SK-N-SH treated with all-trans-retinoic acid at 6 μM for 48 hours (cell line): ENCODE measurements at regions not wholly inside any gene's neighbourhood (a gene's known extent, or its start where the extent isn't known, plus 50 kb on each side); places are given as distances from the start of the nearest gene placed in this dataset.

Experiments
- ATAC-seq: fragments of 200-7000 bp; cut with Tn5 transposase; 3 replicates; pipeline ENCODE4 v1.9.1; 2020; ENCODE audit warnings: mild to moderate bottlenecking, moderate library complexity
- ARNTL ChIP-seq: fragments of 450-650 bp; formaldehyde crosslinking; IDR thresholded peaks from 2 replicates; pipeline ENCODE4 v1.5.0; 2020; ENCODE audit warnings: low read depth, mild to moderate bottlenecking, moderate library complexity, borderline replicate concordance
- BACH2 ChIP-seq: fragments of 250-450 bp; sonication (Bioruptor Pico); IDR thresholded peaks from 2 replicates; pipeline ENCODE4 v1.9.0; 2021; ENCODE audit warnings: mild to moderate bottlenecking, borderline replicate concordance
- CSDC2 ChIP-seq: fragments of 250-450 bp; sonication (Bioruptor Pico); IDR thresholded peaks from 2 replicates; pipeline ENCODE4 v1.5.0; 2020; ENCODE audit warnings: mild to moderate bottlenecking, moderate library complexity
- CSRNP3 ChIP-seq: fragments of 250-450 bp; sonication (Bioruptor Pico); IDR thresholded peaks from 2 replicates; pipeline ENCODE4 v1.5.1; 2021; ENCODE audit warnings: mild to moderate bottlenecking, moderate library complexity
- ESRRG ChIP-seq: fragments of 250-450 bp; sonication (Bioruptor Pico); IDR thresholded peaks from 2 replicates; pipeline ENCODE4 v1.6.1; 2021; ENCODE audit warnings: mild to moderate bottlenecking
- GLIS3 ChIP-seq: fragments of 250-450 bp; sonication (Bioruptor Pico); IDR thresholded peaks from 2 replicates; pipeline ENCODE4 v1.5.0; 2020; ENCODE audit warnings: mild to moderate bottlenecking, moderate library complexity
- ISL1 ChIP-seq: fragments of 250-450 bp; sonication (Bioruptor Pico); IDR thresholded peaks from 2 replicates; pipeline ENCODE4 v2.1.2; 2022; ENCODE audit warnings: mild to moderate bottlenecking, moderate library complexity
- PPARA ChIP-seq: fragments of 250-450 bp; sonication (Bioruptor Pico); IDR thresholded peaks from 2 replicates; pipeline ENCODE4 v1.5.0; 2020; ENCODE audit warnings: mild to moderate bottlenecking, borderline replicate concordance
- RARB ChIP-seq: fragments of 250-450 bp; sonication (Bioruptor Pico); IDR thresholded peaks from 2 replicates; pipeline ENCODE4 v1.8.0; 2021; ENCODE audit warnings: mild to moderate bottlenecking, moderate library complexity
- TCF4 ChIP-seq: fragments of 250-450 bp; sonication (Bioruptor Pico); IDR thresholded peaks from 2 replicates; pipeline ENCODE4 v1.8.0; 2021; ENCODE audit warnings: mild to moderate bottlenecking, moderate library complexity, borderline replicate concordance
- TOX ChIP-seq: fragments of 250-450 bp; sonication (Bioruptor Pico); IDR thresholded peaks from 2 replicates; pipeline ENCODE4 v1.8.0; 2021; ENCODE audit warnings: mild to moderate bottlenecking, moderate library complexity, borderline replicate concordance
- ZC3H10 ChIP-seq: fragments of 250-450 bp; sonication (Bioruptor Pico); IDR thresholded peaks from 2 replicates; pipeline ENCODE4 v1.5.1; 2021; ENCODE audit warnings: mild to moderate bottlenecking, moderate library complexity
- ZFP3 ChIP-seq: fragments of 250-450 bp; sonication (Bioruptor Pico); IDR thresholded peaks from 2 replicates; pipeline ENCODE4 v1.5.0; 2020; ENCODE audit warnings: mild to moderate bottlenecking, moderate library complexity
- ZFP30 ChIP-seq: fragments of 450-650 bp; formaldehyde crosslinking; IDR thresholded peaks from 2 replicates; pipeline ENCODE4 v1.5.0; 2022; ENCODE audit warnings: mild to moderate bottlenecking, moderate library complexity
- ZNF565 ChIP-seq: fragments of 450-650 bp; formaldehyde crosslinking; conservative IDR thresholded peaks from 2 replicates; pipeline ENCODE4 v1.5.0; 2020; ENCODE audit warnings: low read depth, mild to moderate bottlenecking, moderate library complexity
- ZNF70 ChIP-seq: fragments of 450-650 bp; formaldehyde crosslinking; IDR thresholded peaks from 2 replicates; pipeline ENCODE4 v1.5.0; 2020; ENCODE audit warnings: mild to moderate bottlenecking, moderate library complexity
- ZNF8 ChIP-seq: fragments of 450-650 bp; formaldehyde crosslinking; IDR thresholded peaks from 2 replicates; pipeline ENCODE4 v1.5.0; 2020; ENCODE audit warnings: mild to moderate bottlenecking, moderate library complexity
- TF ChIP-seq, protein P1 (sequence below): fragments of 250-450 bp; sonication (Bioruptor Pico); IDR thresholded peaks from 2 replicates; pipeline ENCODE4 v1.5.1; 2020; ENCODE audit warnings: low read depth, mild to moderate bottlenecking, moderate library complexity
- TF ChIP-seq, protein P2 (sequence below): fragments of 250-450 bp; sonication (Bioruptor Pico); IDR thresholded peaks from 2 replicates; pipeline ENCODE4 v1.8.0; 2020; ENCODE audit warnings: mild to moderate bottlenecking, moderate library complexity, borderline replicate concordance
- TF ChIP-seq, protein P3 (sequence below): fragments of 250-450 bp; sonication (Bioruptor Pico); IDR thresholded peaks from 2 replicates; pipeline ENCODE4 v1.8.0; 2021; ENCODE audit warnings: low read depth, mild to moderate bottlenecking, moderate library complexity, borderline replicate concordance
- TF ChIP-seq, protein P4 (sequence below): fragments of 250-450 bp; sonication (Bioruptor Pico); IDR thresholded peaks from 2 replicates; pipeline ENCODE4 v1.5.0; 2020; ENCODE audit warnings: mild to moderate bottlenecking, moderate library complexity

- TF ChIP-seq ESRRG (CRISPR knock-in tag) (no peak), ZNF565 (no peak), ZFP30 (CRISPR knock-in tag) (no peak), ZNF8 (no peak), RARB (CRISPR knock-in tag) (no peak), ARNTL (CRISPR knock-in tag) (no peak), ZNF70 (CRISPR knock-in tag) (no peak), PPARA (no peak), ZC3H10 (CRISPR knock-in tag) (no peak), CSRNP3 (no peak), TCF4 (no peak), ISL1 (CRISPR knock-in tag) (no peak), BACH2 (CRISPR knock-in tag) (no peak)
- TF ChIP-seq, protein P1, sequence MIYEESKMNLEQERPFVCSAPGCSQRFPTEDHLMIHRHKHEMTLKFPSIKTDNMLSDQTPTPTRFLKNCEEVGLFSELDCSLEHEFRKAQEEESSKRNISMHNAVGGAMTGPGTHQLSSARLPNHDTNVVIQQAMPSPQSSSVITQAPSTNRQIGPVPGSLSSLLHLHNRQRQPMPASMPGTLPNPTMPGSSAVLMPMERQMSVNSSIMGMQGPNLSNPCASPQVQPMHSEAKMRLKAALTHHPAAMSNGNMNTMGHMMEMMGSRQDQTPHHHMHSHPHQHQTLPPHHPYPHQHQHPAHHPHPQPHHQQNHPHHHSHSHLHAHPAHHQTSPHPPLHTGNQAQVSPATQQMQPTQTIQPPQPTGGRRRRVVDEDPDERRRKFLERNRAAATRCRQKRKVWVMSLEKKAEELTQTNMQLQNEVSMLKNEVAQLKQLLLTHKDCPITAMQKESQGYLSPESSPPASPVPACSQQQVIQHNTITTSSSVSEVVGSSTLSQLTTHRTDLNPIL (CRISPR knock-in tag), result no peak
- TF ChIP-seq, protein P2, sequence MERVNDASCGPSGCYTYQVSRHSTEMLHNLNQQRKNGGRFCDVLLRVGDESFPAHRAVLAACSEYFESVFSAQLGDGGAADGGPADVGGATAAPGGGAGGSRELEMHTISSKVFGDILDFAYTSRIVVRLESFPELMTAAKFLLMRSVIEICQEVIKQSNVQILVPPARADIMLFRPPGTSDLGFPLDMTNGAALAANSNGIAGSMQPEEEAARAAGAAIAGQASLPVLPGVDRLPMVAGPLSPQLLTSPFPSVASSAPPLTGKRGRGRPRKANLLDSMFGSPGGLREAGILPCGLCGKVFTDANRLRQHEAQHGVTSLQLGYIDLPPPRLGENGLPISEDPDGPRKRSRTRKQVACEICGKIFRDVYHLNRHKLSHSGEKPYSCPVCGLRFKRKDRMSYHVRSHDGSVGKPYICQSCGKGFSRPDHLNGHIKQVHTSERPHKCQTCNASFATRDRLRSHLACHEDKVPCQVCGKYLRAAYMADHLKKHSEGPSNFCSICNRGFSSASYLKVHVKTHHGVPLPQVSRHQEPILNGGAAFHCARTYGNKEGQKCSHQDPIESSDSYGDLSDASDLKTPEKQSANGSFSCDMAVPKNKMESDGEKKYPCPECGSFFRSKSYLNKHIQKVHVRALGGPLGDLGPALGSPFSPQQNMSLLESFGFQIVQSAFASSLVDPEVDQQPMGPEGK (CRISPR knock-in tag), result no peak
- TF ChIP-seq, all 23 proteins: peak for 0
These were observed 265.8 kb downstream of the RPLP1 start for GRCh38 chr15:69718436-69718835.

DNA sequence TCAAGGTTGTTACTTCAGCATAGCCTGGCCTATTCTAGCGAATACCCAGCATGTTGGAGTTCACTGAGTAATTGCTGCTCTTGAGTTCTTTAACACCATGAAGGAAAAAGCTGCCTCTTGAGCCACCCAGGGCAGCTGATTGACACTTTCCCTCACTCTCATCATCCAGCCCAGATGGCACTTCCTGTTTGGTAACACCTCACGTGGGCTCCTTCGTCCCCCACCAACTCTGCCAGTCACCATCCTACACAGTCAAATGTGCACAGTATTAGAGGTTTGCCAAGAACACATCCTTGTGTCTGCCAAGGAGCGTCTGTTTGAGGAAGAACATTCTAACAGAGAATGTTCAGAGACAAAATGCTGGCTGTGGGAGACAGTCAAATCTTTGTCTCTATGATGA lies 266.3 kb downstream of the RPLP1 start:
- ATAC-seq, result no peak
- TF ChIP-seq, protein P3, sequence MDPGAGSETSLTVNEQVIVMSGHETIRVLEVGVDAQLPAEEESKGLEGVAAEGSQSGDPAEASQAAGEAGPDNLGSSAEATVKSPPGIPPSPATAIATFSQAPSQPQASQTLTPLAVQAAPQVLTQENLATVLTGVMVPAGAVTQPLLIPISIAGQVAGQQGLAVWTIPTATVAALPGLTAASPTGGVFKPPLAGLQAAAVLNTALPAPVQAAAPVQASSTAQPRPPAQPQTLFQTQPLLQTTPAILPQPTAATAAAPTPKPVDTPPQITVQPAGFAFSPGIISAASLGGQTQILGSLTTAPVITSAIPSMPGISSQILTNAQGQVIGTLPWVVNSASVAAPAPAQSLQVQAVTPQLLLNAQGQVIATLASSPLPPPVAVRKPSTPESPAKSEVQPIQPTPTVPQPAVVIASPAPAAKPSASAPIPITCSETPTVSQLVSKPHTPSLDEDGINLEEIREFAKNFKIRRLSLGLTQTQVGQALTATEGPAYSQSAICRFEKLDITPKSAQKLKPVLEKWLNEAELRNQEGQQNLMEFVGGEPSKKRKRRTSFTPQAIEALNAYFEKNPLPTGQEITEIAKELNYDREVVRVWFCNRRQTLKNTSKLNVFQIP (CRISPR knock-in tag), result no peak
- TF ChIP-seq ZFP3 (CRISPR knock-in tag) (no peak), ZNF565 (no peak)
- TF ChIP-seq, protein P2 (CRISPR knock-in tag), result no peak
- TF ChIP-seq, all 23 proteins: peak for 0

More at GRCh38 chr15:69718436-69718835, 265.8 kb downstream of the RPLP1 start:
- ATAC-seq, result no peak

DNA sequence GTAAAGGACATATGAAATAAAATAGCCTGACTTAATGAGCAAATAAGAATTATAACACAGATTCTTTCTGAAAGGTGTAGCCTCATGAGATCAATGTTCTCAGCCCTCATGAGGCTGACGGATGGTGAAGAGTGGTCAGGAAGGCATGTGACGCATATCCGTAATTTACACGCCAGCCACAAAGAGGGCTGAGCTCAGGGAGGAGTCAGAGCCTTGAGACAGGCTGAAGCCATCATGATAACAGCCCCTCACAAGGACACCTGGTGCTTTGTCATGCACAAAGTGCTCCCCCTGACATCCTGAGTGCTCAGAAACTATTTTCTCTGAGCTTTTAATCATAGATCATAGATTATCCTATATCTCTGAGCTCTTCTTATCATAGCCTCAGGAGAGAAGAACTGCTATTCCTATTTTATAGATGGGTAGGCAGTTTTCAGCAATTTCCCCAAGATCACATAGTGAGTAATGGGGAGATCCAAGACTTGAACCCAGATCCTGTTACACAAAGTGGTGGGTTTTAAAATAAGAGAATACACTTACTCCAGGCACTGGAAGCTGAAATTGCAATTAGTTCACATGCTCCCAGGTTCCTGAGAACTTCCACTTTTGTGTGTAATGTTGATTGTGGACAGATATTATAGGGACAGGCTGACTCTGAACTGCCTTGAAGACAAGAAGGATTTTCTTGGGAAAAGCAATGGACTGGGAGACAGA lies 267.1 kb downstream of the RPLP1 start:
- no peak for TF ChIP-seq ZNF70 (CRISPR knock-in tag)
- no peak for TF ChIP-seq ISL1 (CRISPR knock-in tag)
- TF ChIP-seq TOX, result no peak
- no peak for TF ChIP-seq BACH2 (CRISPR knock-in tag)
- TF ChIP-seq ZNF8, result no peak
- TF ChIP-seq, protein P4, sequence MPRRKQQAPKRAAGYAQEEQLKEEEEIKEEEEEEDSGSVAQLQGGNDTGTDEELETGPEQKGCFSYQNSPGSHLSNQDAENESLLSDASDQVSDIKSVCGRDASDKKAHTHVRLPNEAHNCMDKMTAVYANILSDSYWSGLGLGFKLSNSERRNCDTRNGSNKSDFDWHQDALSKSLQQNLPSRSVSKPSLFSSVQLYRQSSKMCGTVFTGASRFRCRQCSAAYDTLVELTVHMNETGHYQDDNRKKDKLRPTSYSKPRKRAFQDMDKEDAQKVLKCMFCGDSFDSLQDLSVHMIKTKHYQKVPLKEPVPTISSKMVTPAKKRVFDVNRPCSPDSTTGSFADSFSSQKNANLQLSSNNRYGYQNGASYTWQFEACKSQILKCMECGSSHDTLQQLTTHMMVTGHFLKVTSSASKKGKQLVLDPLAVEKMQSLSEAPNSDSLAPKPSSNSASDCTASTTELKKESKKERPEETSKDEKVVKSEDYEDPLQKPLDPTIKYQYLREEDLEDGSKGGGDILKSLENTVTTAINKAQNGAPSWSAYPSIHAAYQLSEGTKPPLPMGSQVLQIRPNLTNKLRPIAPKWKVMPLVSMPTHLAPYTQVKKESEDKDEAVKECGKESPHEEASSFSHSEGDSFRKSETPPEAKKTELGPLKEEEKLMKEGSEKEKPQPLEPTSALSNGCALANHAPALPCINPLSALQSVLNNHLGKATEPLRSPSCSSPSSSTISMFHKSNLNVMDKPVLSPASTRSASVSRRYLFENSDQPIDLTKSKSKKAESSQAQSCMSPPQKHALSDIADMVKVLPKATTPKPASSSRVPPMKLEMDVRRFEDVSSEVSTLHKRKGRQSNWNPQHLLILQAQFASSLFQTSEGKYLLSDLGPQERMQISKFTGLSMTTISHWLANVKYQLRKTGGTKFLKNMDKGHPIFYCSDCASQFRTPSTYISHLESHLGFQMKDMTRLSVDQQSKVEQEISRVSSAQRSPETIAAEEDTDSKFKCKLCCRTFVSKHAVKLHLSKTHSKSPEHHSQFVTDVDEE (CRISPR knock-in tag), result no peak
- TF ChIP-seq CSDC2, result no peak
- TF ChIP-seq GLIS3, result no peak
- ATAC-seq, result no peak
